Panc1 (cell line): ENCODE measurements at regions not wholly inside any gene's neighbourhood (a gene's known extent, or its start where the extent isn't known, plus 50 kb on each side); places are given as distances from the start of the nearest gene placed in this dataset.

ENCODE experiments used
- ATAC-seq: fragments of 200-7000 bp; cut with Tn5 transposase; 2 replicates; pipeline ENCODE4 v1.9.1; 2020; ENCODE audit warnings: mild to moderate bottlenecking, moderate library complexity
- BruUV-seq: library from RNA; stranded (reverse); fragments of 400-500 nt; replicated peaks from 2 replicates; lab custom pipeline; 2021; lab: Mats Ljungman, UMichigan
- CTCF ChIA-PET: fragments of 300-600 bp; sonication (Branson Sonifier 250); formaldehyde crosslinking; loops from one replicate; lab custom pipeline; 2022; ENCODE audit warnings: antibody characterized with exemption; lab: Charles Lee
- POLR2A ChIA-PET: fragments of 300-600 bp; sonication (Branson Sonifier 250); formaldehyde crosslinking; loops from one replicate; lab custom pipeline; 2022; ENCODE audit warnings: antibody characterized with exemption; lab: Charles Lee
- DNase-seq: peaks from one replicate; pipeline ENCODE4 v3.0.0-alpha.2; 2010; ENCODE audit warnings: low read depth, low spot score
- H3K27ac ChIP-seq: 2 replicates; pipeline ENCODE4 v1.5.1; 2011; ENCODE audit warnings: mild to moderate bottlenecking, low read length, inconsistent platforms
- H3K27me3 ChIP-seq: fragments of 200-500 bp; sonication (Bioruptor generic); 2 replicates; pipeline ENCODE4 v1.6.0; 2014; ENCODE audit warnings: low read length, inconsistent platforms; ENCODE audit not compliant: control insufficient read depth, insufficient read depth
- H3K36me3 ChIP-seq: fragments of 200-500 bp; sonication (Bioruptor generic); 2 replicates; pipeline ENCODE4 v1.5.1; 2014; ENCODE audit warnings: inconsistent platforms, mild to moderate bottlenecking, low read length, moderate library complexity; ENCODE audit not compliant: control insufficient read depth, insufficient read depth
- H3K4me1 ChIP-seq: 2 replicates; pipeline ENCODE4 v1.5.1; 2011; ENCODE audit warnings: inconsistent platforms, mild to moderate bottlenecking, low read length, moderate library complexity; ENCODE audit not compliant: control insufficient read depth, insufficient read depth
- H3K4me3 ChIP-seq, 2 experiments: 2 replicates each; pipeline ENCODE4 v1.5.1; 2011 to 2012; ENCODE audit warnings: low read depth in 2 of 2, low read length in 2 of 2, mild to moderate bottlenecking in 2 of 2, inconsistent platforms in 1 of 2, moderate library complexity in 1 of 2
- H3K9me3 ChIP-seq: fragments of 200-500 bp; sonication (Bioruptor generic); 2 replicates; pipeline ENCODE4 v1.5.1; 2014; ENCODE audit warnings: low read depth, mild to moderate bottlenecking, inconsistent platforms, low read length, moderate library complexity; ENCODE audit not compliant: control insufficient read depth, insufficient read depth
- POLR2AphosphoS5 ChIP-seq: IDR thresholded peaks from 2 replicates; pipeline ENCODE4 v1.6.1; 2012; ENCODE audit warnings: mild to moderate bottlenecking, low read depth, low read length, moderate library complexity
- SIN3A ChIP-seq: IDR thresholded peaks from 2 replicates; pipeline ENCODE4 v1.6.1; 2012; ENCODE audit warnings: low read depth, mild to moderate bottlenecking, low read length, moderate library complexity, borderline replicate concordance; ENCODE audit not compliant: insufficient read depth
- TCF7L2 ChIP-seq: IDR thresholded peaks from 2 replicates; pipeline ENCODE4 v1.6.1; 2011; ENCODE audit warnings: mild to moderate bottlenecking, low read depth, low read length, inconsistent platforms
- in situ Hi-C: cut with HindIII; loops from 2 replicates; pipeline ENCODE4 v1.10.0; 2016; ENCODE audit warnings: low sequenced_read_pairs, low pct_unique_long_range_greater_than_20kb
- intact Hi-C: fragments of 100-400 bp; cut with micrococcal nuclease; formaldehyde crosslinking; loops from one replicate; pipeline ENCODE4 v1.10.0; 2022; ENCODE audit not compliant: unreplicated experiment
- TF ChIP-seq, protein P1 (sequence below), 2 experiments: IDR thresholded peaks; 2 replicates each; pipeline ENCODE4 v1.6.1; 2011 to 2012; ENCODE audit warnings: low read depth in 2 of 2, control low read depth in 1 of 2, low read length in 1 of 2, mild to moderate bottlenecking in 1 of 2, moderate library complexity in 1 of 2; ENCODE audit not compliant: insufficient read depth in 1 of 2
- TF ChIP-seq, protein P2 (sequence below): fragments of 450-650 bp; IDR thresholded peaks from 2 replicates; pipeline ENCODE4 v1.5.1; 2017; ENCODE audit warnings: mild to moderate bottlenecking

DNA sequence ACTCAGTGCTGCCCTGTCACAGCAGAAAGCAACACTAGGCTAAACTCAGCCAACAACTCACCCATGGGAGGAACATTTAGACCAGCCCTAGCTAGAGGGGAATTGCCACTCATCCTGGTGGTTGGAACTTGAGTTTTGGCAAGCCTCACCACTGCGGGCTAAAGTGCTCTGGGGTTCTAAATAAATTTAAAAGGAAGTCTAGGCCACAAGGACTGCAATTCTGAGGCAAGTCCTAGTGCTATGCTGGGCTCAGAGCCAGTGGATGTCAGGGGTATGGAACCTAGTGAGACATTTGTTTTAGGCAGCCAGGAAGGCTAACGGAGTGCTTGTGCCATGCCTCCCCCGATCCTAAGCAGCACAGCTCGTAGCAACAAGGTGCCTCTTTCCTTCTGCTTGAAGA, 78.0 kb downstream of the RGS13 start:
- ATAC-seq (no peak), DNase-seq (no peak)
- Histone ChIP-seq H3K27ac (no peak overlapping the region), H3K4me3 (no peak overlapping the region), H3K4me1 (no peaks in the 10 kb centered on the region), H3K36me3 (no peaks in the 10 kb centered on the region), H3K9me3 (no peaks in the 10 kb centered on the region), H3K27me3 (no peaks in the 10 kb centered on the region)
- in situ Hi-C loops, result no loop called here
- BruUV-seq, result no TSS peak
- CTCF ChIA-PET, result no interaction called here
- POLR2A ChIA-PET, result no interaction called here
- intact Hi-C loops, result no loop called here
- TF ChIP-seq SIN3A (no peak), POLR2AphosphoS5 (no peak), TCF7L2 (no peak)
- TF ChIP-seq, protein P1, sequence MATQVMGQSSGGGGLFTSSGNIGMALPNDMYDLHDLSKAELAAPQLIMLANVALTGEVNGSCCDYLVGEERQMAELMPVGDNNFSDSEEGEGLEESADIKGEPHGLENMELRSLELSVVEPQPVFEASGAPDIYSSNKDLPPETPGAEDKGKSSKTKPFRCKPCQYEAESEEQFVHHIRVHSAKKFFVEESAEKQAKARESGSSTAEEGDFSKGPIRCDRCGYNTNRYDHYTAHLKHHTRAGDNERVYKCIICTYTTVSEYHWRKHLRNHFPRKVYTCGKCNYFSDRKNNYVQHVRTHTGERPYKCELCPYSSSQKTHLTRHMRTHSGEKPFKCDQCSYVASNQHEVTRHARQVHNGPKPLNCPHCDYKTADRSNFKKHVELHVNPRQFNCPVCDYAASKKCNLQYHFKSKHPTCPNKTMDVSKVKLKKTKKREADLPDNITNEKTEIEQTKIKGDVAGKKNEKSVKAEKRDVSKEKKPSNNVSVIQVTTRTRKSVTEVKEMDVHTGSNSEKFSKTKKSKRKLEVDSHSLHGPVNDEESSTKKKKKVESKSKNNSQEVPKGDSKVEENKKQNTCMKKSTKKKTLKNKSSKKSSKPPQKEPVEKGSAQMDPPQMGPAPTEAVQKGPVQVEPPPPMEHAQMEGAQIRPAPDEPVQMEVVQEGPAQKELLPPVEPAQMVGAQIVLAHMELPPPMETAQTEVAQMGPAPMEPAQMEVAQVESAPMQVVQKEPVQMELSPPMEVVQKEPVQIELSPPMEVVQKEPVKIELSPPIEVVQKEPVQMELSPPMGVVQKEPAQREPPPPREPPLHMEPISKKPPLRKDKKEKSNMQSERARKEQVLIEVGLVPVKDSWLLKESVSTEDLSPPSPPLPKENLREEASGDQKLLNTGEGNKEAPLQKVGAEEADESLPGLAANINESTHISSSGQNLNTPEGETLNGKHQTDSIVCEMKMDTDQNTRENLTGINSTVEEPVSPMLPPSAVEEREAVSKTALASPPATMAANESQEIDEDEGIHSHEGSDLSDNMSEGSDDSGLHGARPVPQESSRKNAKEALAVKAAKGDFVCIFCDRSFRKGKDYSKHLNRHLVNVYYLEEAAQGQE (IDR thresholded peaks at IDR 0.05; ENCODE audit: insufficient read depth in 1 of 2, low read depth in 2 of 2, low read length in 1 of 2), result no peak
- TF ChIP-seq, protein P2, sequence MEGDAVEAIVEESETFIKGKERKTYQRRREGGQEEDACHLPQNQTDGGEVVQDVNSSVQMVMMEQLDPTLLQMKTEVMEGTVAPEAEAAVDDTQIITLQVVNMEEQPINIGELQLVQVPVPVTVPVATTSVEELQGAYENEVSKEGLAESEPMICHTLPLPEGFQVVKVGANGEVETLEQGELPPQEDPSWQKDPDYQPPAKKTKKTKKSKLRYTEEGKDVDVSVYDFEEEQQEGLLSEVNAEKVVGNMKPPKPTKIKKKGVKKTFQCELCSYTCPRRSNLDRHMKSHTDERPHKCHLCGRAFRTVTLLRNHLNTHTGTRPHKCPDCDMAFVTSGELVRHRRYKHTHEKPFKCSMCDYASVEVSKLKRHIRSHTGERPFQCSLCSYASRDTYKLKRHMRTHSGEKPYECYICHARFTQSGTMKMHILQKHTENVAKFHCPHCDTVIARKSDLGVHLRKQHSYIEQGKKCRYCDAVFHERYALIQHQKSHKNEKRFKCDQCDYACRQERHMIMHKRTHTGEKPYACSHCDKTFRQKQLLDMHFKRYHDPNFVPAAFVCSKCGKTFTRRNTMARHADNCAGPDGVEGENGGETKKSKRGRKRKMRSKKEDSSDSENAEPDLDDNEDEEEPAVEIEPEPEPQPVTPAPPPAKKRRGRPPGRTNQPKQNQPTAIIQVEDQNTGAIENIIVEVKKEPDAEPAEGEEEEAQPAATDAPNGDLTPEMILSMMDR, result no peak

DNA sequence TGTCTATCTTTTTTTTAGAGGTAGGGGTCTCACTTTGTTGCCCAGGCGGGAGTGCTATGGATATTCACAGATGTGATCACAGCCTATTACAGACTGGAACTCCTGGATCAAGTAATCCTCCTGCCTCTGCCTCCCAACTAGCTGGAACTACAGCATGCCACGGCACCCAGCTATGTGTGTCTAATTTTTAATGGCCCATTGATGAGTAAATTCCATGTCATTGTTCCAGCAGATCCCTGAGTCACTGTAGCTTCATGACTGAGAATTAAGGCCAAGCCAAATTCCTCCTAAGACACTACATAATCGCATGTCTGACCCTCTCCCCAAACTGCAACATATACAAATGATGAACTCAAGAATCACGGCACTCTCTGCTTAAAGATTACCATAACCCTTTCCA, 84.2 kb upstream of the RGS2 start:
- no peaks in the 10 kb centered on the region for H3K9me3 ChIP-seq
- ChIA-PET POLR2A (no interaction called here), CTCF (no interaction called here)
- H3K27me3 ChIP-seq, result no peaks in the 10 kb centered on the region
- in situ Hi-C loops (no loop called here), intact Hi-C loops (no loop called here)
- no peak for DNase-seq
- ATAC-seq, result no peak
- H3K4me1 ChIP-seq, result no peaks in the 10 kb centered on the region
- H3K27ac ChIP-seq, result no peak overlapping the region
- BruUV-seq, result no TSS peak
- H3K4me3 ChIP-seq, result no peak overlapping the region
- H3K36me3 ChIP-seq, result no peaks in the 10 kb centered on the region
- TF ChIP-seq, protein P1 (IDR thresholded peaks at IDR 0.05; ENCODE audit: insufficient read depth in 1 of 2, low read depth in 2 of 2, low read length in 1 of 2), result no peak
- TF ChIP-seq POLR2AphosphoS5 (no peak), TCF7L2 (no peak), SIN3A (no peak)
- TF ChIP-seq, protein P2, result no peak
